ENCODE measurements at regions not wholly inside any gene's neighbourhood (a gene's known extent, or its start where the extent isn't known, plus 50 kb on each side); places are given as distances from the start of the nearest gene placed in this dataset.
"Not testable (repeated sequence)": the region's sequence is repeated elsewhere in the genome, so short reads cannot be mapped to it uniquely, and the experiment has no call there.

GRCh38 chr14:92247341-92247740, 75.6 kb upstream of the SLC24A4 start:
- no peak overlapping the region for H3K27ac ChIP-seq (ENCODE audit: low read depth in 1 of 3, low read length in 2 of 3)
- peaks cover 0 to 2% (median 0%) of the 10 kb centered on the region in 3 donors for H3K4me1 ChIP-seq (ENCODE audit: control insufficient read depth in 3 of 3, insufficient read depth in 2 of 3, low read depth in 1 of 3, low read length in 2 of 3)
- no peaks in the 10 kb centered on the region for H3K36me3 ChIP-seq (ENCODE audit: control insufficient read depth in 3 of 3, insufficient read depth in 2 of 3, low read depth in 1 of 3, low read length in 3 of 3)
- H3K27me3 ChIP-seq (ENCODE audit: control insufficient read depth in 3 of 3, insufficient read depth in 3 of 3, low read length in 3 of 3): peaks cover 0 to 12% (median 0%) of the 10 kb centered on the region in 3 donors
- FAIRE-seq (no peak), DNase-seq (no peak)
- 76 to 81% (median 78%) methylated on average over 4 of the region's 4 CpGs for WGBS, 3 donors
- no peak overlapping the region for H3K4me3 ChIP-seq (ENCODE audit: low read depth in 1 of 3, low read length in 3 of 3)
- peaks cover 0 to 14% of the 10 kb centered on the region in 2 donors for H3K9me3 ChIP-seq (ENCODE audit: control insufficient read depth in 2 of 2, insufficient read depth in 1 of 2, low read depth in 1 of 2, low read length in 1 of 2)

GRCh38 chr14:92247947-92248346, 75.0 kb upstream of the SLC24A4 start:
- 63 to 79% (median 68%) methylated on average over 9 of the region's 9 CpGs for WGBS, 3 donors
- Histone ChIP-seq H3K27ac (ENCODE audit: low read depth in 1 of 3, low read length in 2 of 3) (no peak overlapping the region), H3K4me1 (ENCODE audit: control insufficient read depth in 3 of 3, insufficient read depth in 2 of 3, low read depth in 1 of 3, low read length in 2 of 3) (peaks cover 0 to 2% (median 0%) of the 10 kb centered on the region in 3 donors), H3K36me3 (ENCODE audit: control insufficient read depth in 3 of 3, insufficient read depth in 2 of 3, low read depth in 1 of 3, low read length in 3 of 3) (no peaks in the 10 kb centered on the region), H3K27me3 (ENCODE audit: control insufficient read depth in 3 of 3, insufficient read depth in 3 of 3, low read length in 3 of 3) (peaks cover 0 to 18% (median 0%) of the 10 kb centered on the region in 3 donors), H3K9me3 (ENCODE audit: control insufficient read depth in 2 of 2, insufficient read depth in 1 of 2, low read depth in 1 of 2, low read length in 1 of 2) (peaks cover 0 to 12% of the 10 kb centered on the region in 2 donors), H3K4me3 (ENCODE audit: low read depth in 1 of 3, low read length in 3 of 3) (no peak overlapping the region)
- no peak for FAIRE-seq
- no peak for DNase-seq

- no peak overlapping the region for H3K4me3 ChIP-seq (ENCODE audit: low read depth in 1 of 3, low read length in 3 of 3)
- peaks cover 0 to 24% (median 3%) of the 10 kb centered on the region in 3 donors for H3K27me3 ChIP-seq (ENCODE audit: control insufficient read depth in 3 of 3, insufficient read depth in 3 of 3, low read length in 3 of 3)
- 69 to 75% (median 73%) methylated on average over 3 of the region's 3 CpGs for WGBS, 3 donors
- no peaks in the 10 kb centered on the region for H3K36me3 ChIP-seq (ENCODE audit: control insufficient read depth in 3 of 3, insufficient read depth in 2 of 3, low read depth in 1 of 3, low read length in 3 of 3)
- peaks cover 0 to 2% (median 0%) of the 10 kb centered on the region in 3 donors for H3K4me1 ChIP-seq (ENCODE audit: control insufficient read depth in 3 of 3, insufficient read depth in 2 of 3, low read depth in 1 of 3, low read length in 2 of 3)
- no peak for DNase-seq
- H3K27ac ChIP-seq (ENCODE audit: low read depth in 1 of 3, low read length in 2 of 3): no peak overlapping the region
- no peak for FAIRE-seq
- H3K9me3 ChIP-seq (ENCODE audit: control insufficient read depth in 2 of 2, insufficient read depth in 1 of 2, low read depth in 1 of 2, low read length in 1 of 2): peaks cover 0 to 12% of the 10 kb centered on the region in 2 donors
These were observed 74.3 kb upstream of the SLC24A4 start for GRCh38 chr14:92248696-92249095.

- H3K36me3 ChIP-seq (ENCODE audit: control insufficient read depth in 3 of 3, insufficient read depth in 2 of 3, low read depth in 1 of 3, low read length in 3 of 3); H3K9me3 ChIP-seq (ENCODE audit: control insufficient read depth in 2 of 2, insufficient read depth in 1 of 2, low read depth in 1 of 2, low read length in 1 of 2); H3K27ac ChIP-seq (ENCODE audit: low read depth in 1 of 3, low read length in 2 of 3); DNase-seq; FAIRE-seq; H3K4me3 ChIP-seq (ENCODE audit: low read depth in 1 of 3, low read length in 3 of 3); H3K4me1 ChIP-seq (ENCODE audit: control insufficient read depth in 3 of 3, insufficient read depth in 2 of 3, low read depth in 1 of 3, low read length in 2 of 3): not testable (repeated sequence)
- H3K27me3 ChIP-seq (ENCODE audit: control insufficient read depth in 3 of 3, insufficient read depth in 3 of 3, low read length in 3 of 3): peaks cover 0 to 38% (median 3%) of the 10 kb centered on the region in 3 donors
- 76 to 83% (median 81%) methylated on average over 7 to 8 of the region's 8 CpGs for WGBS, 3 donors
These were observed 72.6 kb upstream of the SLC24A4 start for GRCh38 chr14:92250366-92250765.

- no peak overlapping the region for H3K27ac ChIP-seq (ENCODE audit: low read depth in 1 of 3, low read length in 2 of 3)
- DNase-seq (no peak), FAIRE-seq (no peak)
- no peaks in the 10 kb centered on the region for H3K36me3 ChIP-seq (ENCODE audit: control insufficient read depth in 3 of 3, insufficient read depth in 2 of 3, low read depth in 1 of 3, low read length in 3 of 3)
- 67 to 72% (median 69%) methylated on average over 16 of the region's 16 CpGs for WGBS, 3 donors
- no peaks in the 10 kb centered on the region for H3K9me3 ChIP-seq (ENCODE audit: control insufficient read depth in 2 of 2, insufficient read depth in 1 of 2, low read depth in 1 of 2, low read length in 1 of 2)
- peaks cover 0 to 2% (median 0%) of the 10 kb centered on the region in 3 donors for H3K4me1 ChIP-seq (ENCODE audit: control insufficient read depth in 3 of 3, insufficient read depth in 2 of 3, low read depth in 1 of 3, low read length in 2 of 3)
- H3K27me3 ChIP-seq (ENCODE audit: control insufficient read depth in 3 of 3, insufficient read depth in 3 of 3, low read length in 3 of 3): peaks cover 3 to 49% (median 3%) of the 10 kb centered on the region in 3 donors
- no peak overlapping the region for H3K4me3 ChIP-seq (ENCODE audit: low read depth in 1 of 3, low read length in 3 of 3)
These were observed 70.6 kb upstream of the SLC24A4 start for GRCh38 chr14:92252323-92252722.

- H3K9me3 ChIP-seq (ENCODE audit: control insufficient read depth in 2 of 2, insufficient read depth in 1 of 2, low read depth in 1 of 2, low read length in 1 of 2): no peaks in the 10 kb centered on the region
- 35 to 62% (median 50%) methylated on average over 15 of the region's 15 CpGs for WGBS, 3 donors
- no peak overlapping the region for H3K27ac ChIP-seq (ENCODE audit: low read depth in 1 of 3, low read length in 2 of 3)
- no peaks in the 10 kb centered on the region for H3K36me3 ChIP-seq (ENCODE audit: control insufficient read depth in 3 of 3, insufficient read depth in 2 of 3, low read depth in 1 of 3, low read length in 3 of 3)
- H3K4me3 ChIP-seq (ENCODE audit: low read depth in 1 of 3, low read length in 3 of 3): no peak overlapping the region
- H3K27me3 ChIP-seq (ENCODE audit: control insufficient read depth in 3 of 3, insufficient read depth in 3 of 3, low read length in 3 of 3): peaks cover 3 to 49% (median 3%) of the 10 kb centered on the region in 3 donors
- no peaks in the 10 kb centered on the region for H3K4me1 ChIP-seq (ENCODE audit: control insufficient read depth in 3 of 3, insufficient read depth in 2 of 3, low read depth in 1 of 3, low read length in 2 of 3)
- FAIRE-seq (no peak), DNase-seq (no peak)
These were observed 69.5 kb upstream of the SLC24A4 start for GRCh38 chr14:92253381-92253894.

GRCh38 chr14:92254786-92255185, 68.2 kb upstream of the SLC24A4 start:
- 18 to 29% (median 24%) methylated on average over 17 to 18 of the region's 18 CpGs for WGBS, 3 donors
- DNase-seq (peak in 1 of 2 donors; percentile 30), FAIRE-seq (no peak)
- Histone ChIP-seq H3K9me3 (ENCODE audit: control insufficient read depth in 2 of 2, insufficient read depth in 1 of 2, low read depth in 1 of 2, low read length in 1 of 2) (no peaks in the 10 kb centered on the region), H3K27ac (ENCODE audit: low read depth in 1 of 3, low read length in 2 of 3) (peak overlapping the region in 1 of 3 donors; percentile 21), H3K36me3 (ENCODE audit: control insufficient read depth in 3 of 3, insufficient read depth in 2 of 3, low read depth in 1 of 3, low read length in 3 of 3) (no peaks in the 10 kb centered on the region), H3K4me1 (ENCODE audit: control insufficient read depth in 3 of 3, insufficient read depth in 2 of 3, low read depth in 1 of 3, low read length in 2 of 3) (no peaks in the 10 kb centered on the region), H3K4me3 (ENCODE audit: low read depth in 1 of 3, low read length in 3 of 3) (no peak overlapping the region), H3K27me3 (ENCODE audit: control insufficient read depth in 3 of 3, insufficient read depth in 3 of 3, low read length in 3 of 3) (peaks cover 3 to 49% (median 3%) of the 10 kb centered on the region in 3 donors)

GRCh38 chr14:92258934-92259333, 64.0 kb upstream of the SLC24A4 start:
- no peak overlapping the region for H3K27ac ChIP-seq (ENCODE audit: low read depth in 1 of 3, low read length in 2 of 3)
- DNase-seq (no peak), FAIRE-seq (no peak)
- H3K36me3 ChIP-seq (ENCODE audit: control insufficient read depth in 3 of 3, insufficient read depth in 2 of 3, low read depth in 1 of 3, low read length in 3 of 3): no peaks in the 10 kb centered on the region
- WGBS, 3 donors: 53 to 63% (median 58%) methylated on average over 3 of the region's 3 CpGs
- no peaks in the 10 kb centered on the region for H3K9me3 ChIP-seq (ENCODE audit: control insufficient read depth in 2 of 2, insufficient read depth in 1 of 2, low read depth in 1 of 2, low read length in 1 of 2)
- H3K27me3 ChIP-seq (ENCODE audit: control insufficient read depth in 3 of 3, insufficient read depth in 3 of 3, low read length in 3 of 3): peaks cover 0 to 27% (median 3%) of the 10 kb centered on the region in 3 donors
- H3K4me1 ChIP-seq (ENCODE audit: control insufficient read depth in 3 of 3, insufficient read depth in 2 of 3, low read depth in 1 of 3, low read length in 2 of 3): no peaks in the 10 kb centered on the region
- H3K4me3 ChIP-seq (ENCODE audit: low read depth in 1 of 3, low read length in 3 of 3): no peak overlapping the region
